ENCODE measurements at regions not wholly inside any gene's neighbourhood (a gene's known extent, or its start where the extent isn't known, plus 50 kb on each side); places are given as distances from the start of the nearest gene placed in this dataset.

DNA sequence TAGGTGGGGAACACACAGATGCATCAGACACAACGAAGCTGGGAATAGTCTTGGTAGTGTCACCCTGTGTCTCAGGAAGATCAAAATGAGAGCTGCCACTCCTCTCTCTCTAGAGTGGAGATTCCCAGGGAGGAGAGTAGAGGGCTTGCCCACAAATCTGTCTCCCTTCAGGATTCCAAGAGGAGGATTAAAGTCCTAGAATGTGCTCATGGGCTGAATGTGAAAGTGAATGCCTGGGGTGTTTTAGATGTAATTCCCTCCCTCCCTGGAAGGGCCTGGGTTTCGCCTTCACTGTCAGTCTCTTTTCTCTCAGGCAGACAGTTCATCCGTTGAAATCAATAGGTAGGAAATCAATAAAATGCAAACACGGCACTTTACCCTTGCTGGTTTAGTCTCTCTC lies 282.6 kb upstream of the PPARGC1A start:
- no peak for DNase-seq
- WGBS, 2 donors: 78% methylated on average over 4 of the region's 4 CpGs
- no peaks in the 10 kb centered on the region for H3K4me1 ChIP-seq
- H3K27ac ChIP-seq: no peak overlapping the region
- no peaks in the 10 kb centered on the region for H3K27me3 ChIP-seq
- no peaks in the 10 kb centered on the region for H3K36me3 ChIP-seq (ENCODE audit: low read depth, missing control alignments)
- no peak overlapping the region for H3K4me3 ChIP-seq
- H3K9me3 ChIP-seq: no peaks in the 10 kb centered on the region
- intact Hi-C loops (cut with DNase I; ENCODE audit: low total_unique reads): no loop called here
- TF ChIP-seq CTCF (IDR thresholded peaks at IDR 0.05): no peak
- TF ChIP-seq POLR2A (IDR thresholded peaks at IDR 0.05): no peak

GRCh38 chr4:24169956-24170355 lies 280.1 kb upstream of the PPARGC1A start:
- no peak overlapping the region for H3K4me3 ChIP-seq
- no peaks in the 10 kb centered on the region for H3K9me3 ChIP-seq
- TF ChIP-seq CTCF (IDR thresholded peaks at IDR 0.05): no peak
- no peak for TF ChIP-seq POLR2A (IDR thresholded peaks at IDR 0.05)
- H3K36me3 ChIP-seq (ENCODE audit: low read depth, missing control alignments): no peaks in the 10 kb centered on the region
- intact Hi-C loops (cut with DNase I; ENCODE audit: low total_unique reads): no loop called here
- no peak for DNase-seq
- no peaks in the 10 kb centered on the region for H3K27me3 ChIP-seq
- H3K27ac ChIP-seq: no peak overlapping the region
- no peaks in the 10 kb centered on the region for H3K4me1 ChIP-seq

DNA sequence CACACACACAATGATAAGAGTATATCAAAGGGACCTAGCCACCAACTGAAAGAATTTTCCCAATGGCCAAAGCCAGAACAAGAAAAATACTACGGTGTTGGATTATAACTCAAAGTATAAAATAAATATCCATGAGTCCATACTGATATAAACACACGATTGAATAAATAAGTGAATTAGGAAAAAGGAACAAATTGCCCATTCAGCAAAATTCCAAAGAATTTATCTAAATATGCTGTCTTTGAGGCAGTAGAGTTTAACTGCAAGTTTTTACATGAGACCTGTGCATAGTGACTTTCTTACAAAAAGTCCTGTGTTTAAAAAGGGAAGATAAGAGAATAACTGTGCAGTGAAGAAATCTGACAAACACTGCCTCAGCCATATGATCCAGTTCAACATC lies 278.8 kb upstream of the PPARGC1A start:
- no peak overlapping the region for H3K4me3 ChIP-seq
- no peak for DNase-seq
- WGBS, 2 donors: 71 to 72% methylated on average over 2 of the region's 2 CpGs
- no peak overlapping the region for H3K27ac ChIP-seq
- no peaks in the 10 kb centered on the region for H3K9me3 ChIP-seq
- no peaks in the 10 kb centered on the region for H3K27me3 ChIP-seq
- intact Hi-C loops (cut with DNase I; ENCODE audit: low total_unique reads): no loop called here
- no peaks in the 10 kb centered on the region for H3K36me3 ChIP-seq (ENCODE audit: low read depth, missing control alignments)
- no peak for TF ChIP-seq CTCF (IDR thresholded peaks at IDR 0.05)
- no peaks in the 10 kb centered on the region for H3K4me1 ChIP-seq

- intact Hi-C loops (cut with DNase I; ENCODE audit: low total_unique reads): no loop called here
- H3K36me3 ChIP-seq (ENCODE audit: low read depth, missing control alignments): no peaks in the 10 kb centered on the region
- no peak for TF ChIP-seq POLR2A (IDR thresholded peaks at IDR 0.05)
- no peak for TF ChIP-seq CTCF (IDR thresholded peaks at IDR 0.05)
- 53 to 79% methylated on average over 1 of the region's 1 CpG for WGBS, 2 donors
- no peaks in the 10 kb centered on the region for H3K4me1 ChIP-seq
- H3K27ac ChIP-seq: no peak overlapping the region
- H3K4me3 ChIP-seq: no peak overlapping the region
- H3K27me3 ChIP-seq: no peaks in the 10 kb centered on the region
- H3K9me3 ChIP-seq: no peaks in the 10 kb centered on the region
- no peak for DNase-seq
Measured at GRCh38 chr4:24166501-24166900, 276.7 kb upstream of the PPARGC1A start.

DNA sequence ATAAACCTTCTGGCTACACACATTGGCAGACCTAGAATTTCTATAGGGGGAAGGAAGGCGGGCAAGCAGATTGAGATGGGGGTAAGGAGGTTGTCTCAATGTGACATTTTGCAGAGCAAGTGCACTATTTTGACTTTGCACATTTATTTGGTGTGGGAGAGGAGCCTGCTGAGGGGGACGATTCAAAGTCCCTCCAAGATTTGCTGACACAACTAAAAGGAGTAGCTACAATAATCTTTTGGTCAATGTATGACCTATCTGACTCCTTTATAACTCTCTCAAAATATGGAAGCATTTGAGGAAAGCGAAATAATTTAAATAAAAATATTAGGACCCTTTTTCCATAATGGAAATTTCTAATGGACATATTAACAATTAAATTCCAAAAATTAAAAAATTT lies 274.9 kb upstream of the PPARGC1A start:
- TF ChIP-seq POLR2A (IDR thresholded peaks at IDR 0.05) (no peak), CTCF (IDR thresholded peaks at IDR 0.05) (no peak)
- no peaks in the 10 kb centered on the region for H3K27me3 ChIP-seq
- 80 to 92% methylated on average over 3 of the region's 3 CpGs for WGBS, 2 donors
- no peak overlapping the region for H3K27ac ChIP-seq
- H3K4me3 ChIP-seq: no peak overlapping the region
- no peak for DNase-seq
- no peaks in the 10 kb centered on the region for H3K9me3 ChIP-seq
- H3K4me1 ChIP-seq: no peaks in the 10 kb centered on the region
- no peaks in the 10 kb centered on the region for H3K36me3 ChIP-seq (ENCODE audit: low read depth, missing control alignments)
- intact Hi-C loops (cut with DNase I; ENCODE audit: low total_unique reads): no loop called here
